ENCODE measurements at regions not wholly inside any gene's neighbourhood (a gene's known extent, or its start where the extent isn't known, plus 50 kb on each side); places are given as distances from the start of the nearest gene placed in this dataset.
"Not testable (repeated sequence)": the region's sequence is repeated elsewhere in the genome, so short reads cannot be mapped to it uniquely, and the experiment has no call there.

- no peak for DNase-seq (ENCODE audit: low spot score)
Measured at GRCh38 chr5:87529486-87530076, 116.9 kb upstream of the CCNH start.

- DNase-seq (ENCODE audit: low spot score) = no peak
Measured at GRCh38 chr5:87526131-87526530, 113.4 kb upstream of the CCNH start.

GRCh38 chr5:87524217-87524616 lies 111.5 kb upstream of the CCNH start:
- DNase-seq (ENCODE audit: low spot score) = no peak

GRCh38 chr5:87511778-87512177 lies 99.0 kb upstream of the CCNH start:
- not testable (repeated sequence) for DNase-seq (ENCODE audit: low spot score)

GRCh38 chr5:87503004-87503403 lies 90.3 kb upstream of the CCNH start:
- no peak for DNase-seq (ENCODE audit: low spot score)

- peak; percentile 13 for DNase-seq (ENCODE audit: low spot score)
Measured at GRCh38 chr5:87499478-87500410, 87.0 kb upstream of the CCNH start.
